ENCODE measurements at regions not wholly inside any gene's neighbourhood (a gene's known extent, or its start where the extent isn't known, plus 50 kb on each side); places are given as distances from the start of the nearest gene placed in this dataset.

DNA sequence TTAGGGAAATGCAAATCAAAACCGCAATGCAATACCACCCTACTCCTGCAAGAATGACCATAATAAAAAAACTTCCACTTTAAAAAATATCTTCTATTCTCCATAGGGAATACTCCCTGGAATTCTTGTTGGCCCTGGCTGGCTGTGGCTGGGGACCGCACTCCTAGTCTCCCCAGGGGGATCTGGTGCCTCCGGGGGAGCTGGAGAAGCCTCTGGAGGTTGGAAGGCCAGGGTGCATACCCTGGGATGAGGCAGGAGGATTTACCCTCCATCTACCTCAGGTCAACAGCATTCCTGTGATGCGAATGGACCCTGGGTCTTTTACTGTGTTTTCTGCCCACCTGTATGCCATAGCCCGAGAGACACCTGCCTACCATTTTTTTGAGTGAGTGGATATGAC, 120.0 kb upstream of the ZNF536 start:
- Histone ChIP-seq H3K36me3 (ENCODE audit: control insufficient read depth, insufficient read depth, low read length) (no peaks in the 10 kb centered on the region), H3K27me3 (ENCODE audit: control insufficient read depth, insufficient read depth, low read length) (no peaks in the 10 kb centered on the region), H3K4me3 (ENCODE audit: low read depth, low read length) (no peak overlapping the region)
- POLR2A ChIA-PET = no interaction called here
- TF ChIP-seq, protein P1, sequence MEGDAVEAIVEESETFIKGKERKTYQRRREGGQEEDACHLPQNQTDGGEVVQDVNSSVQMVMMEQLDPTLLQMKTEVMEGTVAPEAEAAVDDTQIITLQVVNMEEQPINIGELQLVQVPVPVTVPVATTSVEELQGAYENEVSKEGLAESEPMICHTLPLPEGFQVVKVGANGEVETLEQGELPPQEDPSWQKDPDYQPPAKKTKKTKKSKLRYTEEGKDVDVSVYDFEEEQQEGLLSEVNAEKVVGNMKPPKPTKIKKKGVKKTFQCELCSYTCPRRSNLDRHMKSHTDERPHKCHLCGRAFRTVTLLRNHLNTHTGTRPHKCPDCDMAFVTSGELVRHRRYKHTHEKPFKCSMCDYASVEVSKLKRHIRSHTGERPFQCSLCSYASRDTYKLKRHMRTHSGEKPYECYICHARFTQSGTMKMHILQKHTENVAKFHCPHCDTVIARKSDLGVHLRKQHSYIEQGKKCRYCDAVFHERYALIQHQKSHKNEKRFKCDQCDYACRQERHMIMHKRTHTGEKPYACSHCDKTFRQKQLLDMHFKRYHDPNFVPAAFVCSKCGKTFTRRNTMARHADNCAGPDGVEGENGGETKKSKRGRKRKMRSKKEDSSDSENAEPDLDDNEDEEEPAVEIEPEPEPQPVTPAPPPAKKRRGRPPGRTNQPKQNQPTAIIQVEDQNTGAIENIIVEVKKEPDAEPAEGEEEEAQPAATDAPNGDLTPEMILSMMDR (IDR thresholded peaks at IDR 0.05; ENCODE audit: insufficient read depth, low read depth, low read length) = no peak
- CTCF ChIA-PET = no interaction called here
- no peak for DNase-seq (ENCODE audit: low read depth)

DNA sequence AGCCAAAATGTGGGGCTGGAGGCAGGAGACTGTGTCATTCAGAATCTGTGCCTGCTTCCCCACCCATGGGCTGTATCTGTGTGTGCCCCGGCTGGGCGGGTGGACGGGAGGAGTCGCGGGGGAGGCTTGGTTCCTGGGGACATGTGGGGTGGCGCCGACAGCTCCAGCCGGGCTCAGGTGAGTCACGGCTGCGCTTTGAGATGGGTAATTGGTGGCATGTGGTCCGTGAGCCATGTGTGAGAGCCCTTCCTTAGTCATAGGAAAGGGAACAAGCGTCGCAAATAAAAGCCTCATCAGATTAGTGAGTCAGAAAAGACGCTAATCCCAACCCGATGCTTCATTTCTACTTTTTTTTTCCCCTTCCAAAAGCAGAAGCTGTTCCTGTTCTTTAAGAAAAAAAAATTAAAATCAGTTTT, 118.6 kb upstream of the ZNF536 start:
- no peaks in the 10 kb centered on the region for H3K27me3 ChIP-seq (ENCODE audit: control insufficient read depth, insufficient read depth, low read length)
- TF ChIP-seq, protein P1 (IDR thresholded peaks at IDR 0.05; ENCODE audit: insufficient read depth, low read depth, low read length) = no peak
- DNase-seq (ENCODE audit: low read depth) = peak; percentile 19
- POLR2A ChIA-PET = no interaction called here
- CTCF ChIA-PET = no interaction called here
- H3K36me3 ChIP-seq (ENCODE audit: control insufficient read depth, insufficient read depth, low read length) = no peaks in the 10 kb centered on the region
- no peak overlapping the region for H3K4me3 ChIP-seq (ENCODE audit: low read depth, low read length)

DNA sequence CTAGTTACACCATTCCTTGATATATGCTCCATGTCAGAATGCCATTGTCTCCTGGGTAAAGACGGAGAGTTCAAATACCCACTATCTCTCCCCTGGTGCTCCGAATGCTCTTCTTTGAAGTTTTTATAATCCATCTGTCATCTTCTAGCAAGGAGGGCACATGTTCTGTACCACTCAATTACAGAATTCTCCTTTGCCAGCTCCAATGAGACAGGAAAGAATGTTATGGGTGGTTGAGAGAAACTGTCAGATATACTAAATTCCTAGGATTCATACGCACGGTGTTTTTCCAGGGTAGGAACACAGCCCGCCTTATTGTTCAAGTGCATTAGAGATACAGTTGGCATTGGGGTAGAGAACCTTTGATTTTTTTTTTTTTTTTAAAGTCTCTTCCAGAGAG, 118.0 kb upstream of the ZNF536 start:
- Histone ChIP-seq H3K4me3 (ENCODE audit: low read depth, low read length) (no peak overlapping the region), H3K36me3 (ENCODE audit: control insufficient read depth, insufficient read depth, low read length) (no peaks in the 10 kb centered on the region), H3K27me3 (ENCODE audit: control insufficient read depth, insufficient read depth, low read length) (no peaks in the 10 kb centered on the region)
- TF ChIP-seq, protein P1 (IDR thresholded peaks at IDR 0.05; ENCODE audit: insufficient read depth, low read depth, low read length) = no peak
- no peak for DNase-seq (ENCODE audit: low read depth)
- ChIA-PET CTCF (no interaction called here), POLR2A (no interaction called here)

DNA sequence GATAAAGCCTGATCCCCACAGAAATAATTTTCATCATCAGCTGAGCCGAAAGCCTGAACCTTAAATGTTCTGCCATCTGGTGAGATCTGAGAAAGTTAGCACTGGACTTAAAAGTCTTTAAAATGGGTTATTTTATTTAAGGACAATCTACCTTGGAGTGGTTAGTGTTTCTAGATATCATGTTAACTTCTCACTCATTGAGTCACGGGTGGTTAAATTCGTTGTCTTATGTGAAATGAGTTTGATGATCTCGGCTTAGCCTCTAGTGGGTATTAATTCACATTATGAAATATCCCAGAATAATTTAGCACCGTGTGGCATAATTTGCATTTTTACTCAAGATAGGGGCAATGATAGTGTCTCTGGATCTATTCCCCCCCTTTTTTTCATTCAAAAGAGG, 117.4 kb upstream of the ZNF536 start:
- ChIA-PET CTCF (no interaction called here), POLR2A (no interaction called here)

DNA sequence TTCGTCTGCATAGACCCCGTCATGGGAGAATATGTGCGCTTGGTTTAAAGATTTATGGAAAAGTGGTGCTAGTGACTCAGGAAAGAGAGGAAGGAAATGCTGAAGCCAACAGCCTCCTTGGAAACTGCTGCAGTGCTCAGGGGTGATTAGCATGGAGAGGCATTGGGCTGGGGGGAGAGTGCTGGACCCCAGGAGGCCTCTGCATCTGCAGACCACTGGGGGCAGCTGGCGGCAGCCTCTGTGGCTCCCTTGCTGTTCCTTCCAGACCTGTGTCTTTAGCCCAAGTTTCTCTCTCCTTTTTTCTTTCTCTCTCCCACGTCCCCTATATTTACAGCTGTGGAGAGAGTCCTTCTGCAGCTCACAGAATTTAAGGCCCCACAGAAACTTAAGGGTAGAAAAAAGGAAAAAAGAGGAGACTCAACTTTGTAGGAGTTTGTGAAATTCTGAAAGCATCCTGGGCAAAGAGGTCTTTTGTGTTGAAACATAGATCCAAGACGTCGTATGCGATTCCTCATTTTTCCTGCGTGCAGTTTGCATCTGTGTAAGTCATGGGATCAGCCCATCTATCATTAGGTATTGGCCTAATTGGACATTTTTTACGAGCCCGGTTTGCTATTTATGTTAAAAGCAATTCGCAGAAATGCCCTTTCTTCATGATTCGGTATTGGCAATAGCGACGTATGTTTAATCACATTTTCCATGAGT, 116.2 kb upstream of the ZNF536 start:
- ChIA-PET POLR2A (no interaction called here), CTCF (no interaction called here)
- no peak overlapping the region for H3K4me3 ChIP-seq (ENCODE audit: low read depth, low read length)
- H3K27me3 ChIP-seq (ENCODE audit: control insufficient read depth, insufficient read depth, low read length) = no peaks in the 10 kb centered on the region
- no peaks in the 10 kb centered on the region for H3K36me3 ChIP-seq (ENCODE audit: control insufficient read depth, insufficient read depth, low read length)
- TF ChIP-seq, protein P1 (IDR thresholded peaks at IDR 0.05; ENCODE audit: insufficient read depth, low read depth, low read length) = no peak
- no peak for DNase-seq (ENCODE audit: low read depth)

More for the DNA sequence above, 117.4 kb upstream of the ZNF536 start:
- no peak for DNase-seq (ENCODE audit: low read depth)
- TF ChIP-seq, protein P1 (IDR thresholded peaks at IDR 0.05; ENCODE audit: insufficient read depth, low read depth, low read length) = no peak
- no peak overlapping the region for H3K4me3 ChIP-seq (ENCODE audit: low read depth, low read length)
- no peaks in the 10 kb centered on the region for H3K36me3 ChIP-seq (ENCODE audit: control insufficient read depth, insufficient read depth, low read length)
- H3K27me3 ChIP-seq (ENCODE audit: control insufficient read depth, insufficient read depth, low read length) = no peaks in the 10 kb centered on the region
